ENCODE measurements at regions not wholly inside any gene's neighbourhood (a gene's known extent, or its start where the extent isn't known, plus 50 kb on each side); places are given as distances from the start of the nearest gene placed in this dataset.
"Not testable (repeated sequence)": the region's sequence is repeated elsewhere in the genome, so short reads cannot be mapped to it uniquely, and the experiment has no call there.

GRCh38 chr15:39025321-39025720 is 460.7 kb upstream of the RASGRP1 start:
- no peak for DNase-seq (ENCODE audit: low read depth in 2 of 2)

- DNase-seq (ENCODE audit: low read depth in 2 of 2): no peak
Measured at GRCh38 chr15:39025881-39026280, 461.3 kb upstream of the RASGRP1 start.

DNA sequence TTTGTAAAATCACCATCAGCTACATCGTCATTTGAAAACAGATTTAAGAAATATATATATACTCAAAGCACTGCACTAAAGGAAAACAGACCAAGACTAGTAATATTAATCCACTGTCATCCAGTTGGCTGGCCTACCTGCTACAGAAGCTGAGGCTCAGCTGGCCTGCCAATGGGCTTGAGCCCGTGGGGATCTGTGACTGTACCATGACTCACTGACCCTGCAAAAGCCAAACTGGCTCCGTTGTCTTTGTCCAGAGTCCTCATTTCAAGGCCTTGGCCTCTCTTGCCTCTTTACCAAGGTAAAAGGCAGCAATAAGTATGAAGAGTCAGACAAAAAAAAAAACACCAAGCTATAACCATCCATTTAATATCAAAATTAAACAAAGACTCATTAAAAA is 463.5 kb upstream of the RASGRP1 start:
- no peak for DNase-seq (ENCODE audit: low read depth in 2 of 2)

DNA sequence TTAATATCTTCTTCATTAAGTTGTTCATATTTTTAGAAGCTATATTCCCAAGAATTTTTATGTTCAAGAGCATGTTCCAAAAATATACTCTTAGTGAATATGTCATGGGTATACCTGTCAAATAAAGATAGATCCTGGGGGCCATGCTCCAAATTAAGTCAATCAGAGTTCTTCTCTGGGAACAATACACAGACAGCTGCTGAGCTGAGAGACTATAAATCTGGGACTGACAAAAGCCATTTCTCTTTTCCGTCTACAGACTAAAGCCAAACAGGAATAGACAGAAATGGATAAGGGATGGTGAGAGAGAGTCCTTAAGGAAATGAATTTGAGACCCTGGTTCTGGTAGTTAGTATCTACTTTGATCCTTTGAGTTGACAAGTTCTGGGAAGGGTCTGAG is 465.1 kb upstream of the RASGRP1 start:
- no peak for DNase-seq (ENCODE audit: low read depth in 2 of 2)

GRCh38 chr15:39030291-39031070 is 465.9 kb upstream of the RASGRP1 start:
- DNase-seq (ENCODE audit: low read depth in 2 of 2): no peak

- DNase-seq (ENCODE audit: low read depth in 2 of 2): no peak
Measured at GRCh38 chr15:39031596-39031995, 467.0 kb upstream of the RASGRP1 start.

DNA sequence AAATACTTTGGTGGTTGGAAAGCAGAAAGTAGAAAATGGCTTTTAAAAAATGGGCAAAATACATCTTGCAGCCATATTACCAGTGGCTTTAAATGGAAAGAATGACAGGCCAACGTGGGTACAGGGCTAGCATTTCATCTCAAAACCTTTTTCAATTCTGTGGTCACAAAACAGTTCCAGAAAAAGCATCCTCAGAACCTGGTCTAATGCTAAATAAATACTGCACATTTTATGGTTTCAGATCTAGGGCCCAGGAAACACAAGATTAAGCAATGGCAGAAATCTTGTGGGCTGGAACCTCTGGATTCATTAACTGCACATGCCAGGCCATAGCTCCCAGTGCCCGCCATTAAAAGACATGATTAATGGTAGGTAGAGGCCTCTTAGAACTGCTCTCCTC is 470.2 kb upstream of the RASGRP1 start:
- DNase-seq (ENCODE audit: low read depth in 2 of 2): no peak

DNA sequence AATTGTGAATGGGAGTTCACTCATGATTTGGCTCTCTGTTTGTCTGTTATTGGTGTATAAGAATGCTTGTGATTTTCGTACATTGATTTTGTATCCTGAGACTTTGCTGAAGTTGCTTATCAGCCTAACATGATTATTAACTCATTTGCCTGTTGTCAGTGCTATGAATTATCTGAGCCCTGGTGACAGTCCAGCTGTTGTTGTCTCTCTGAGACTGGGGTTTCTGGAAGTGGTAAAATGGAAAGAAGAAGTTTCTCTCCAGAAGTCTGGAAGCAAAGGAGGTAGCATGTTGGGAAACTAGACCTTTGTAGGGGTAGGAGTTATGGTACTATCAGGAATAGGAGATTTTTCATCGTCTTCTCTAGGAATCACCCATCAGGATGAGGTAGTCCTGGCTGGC is 473.0 kb upstream of the RASGRP1 start:
- DNase-seq (ENCODE audit: low read depth in 2 of 2): not testable (repeated sequence)

- no peak for DNase-seq (ENCODE audit: low read depth in 2 of 2)
Measured at GRCh38 chr15:39040861-39041260, 476.2 kb upstream of the RASGRP1 start.

GRCh38 chr15:39041979-39042495 is 477.4 kb upstream of the RASGRP1 start:
- DNase-seq (ENCODE audit: low read depth in 2 of 2): no peak

- no peak for DNase-seq (ENCODE audit: low read depth in 2 of 2)
Measured at GRCh38 chr15:39051626-39052322, 487.2 kb upstream of the RASGRP1 start.

GRCh38 chr15:39052323-39052705 is 487.7 kb upstream of the RASGRP1 start:
- DNase-seq (ENCODE audit: low read depth in 2 of 2): no peak

- DNase-seq (ENCODE audit: low read depth in 2 of 2): no peak
Measured at GRCh38 chr15:39053480-39053879, 488.9 kb upstream of the RASGRP1 start.

- DNase-seq (ENCODE audit: low read depth in 2 of 2): no peak
Measured at GRCh38 chr15:39054128-39054732, 489.6 kb upstream of the RASGRP1 start.

- DNase-seq (ENCODE audit: low read depth in 2 of 2): no peak
Measured at GRCh38 chr15:39056357-39056756, 491.7 kb upstream of the RASGRP1 start.

GRCh38 chr15:39058351-39059131 is 493.9 kb upstream of the RASGRP1 start:
- DNase-seq (ENCODE audit: low read depth in 2 of 2): no peak

- DNase-seq (ENCODE audit: low read depth in 2 of 2): no peak
Measured at GRCh38 chr15:39059917-39060316, 495.3 kb upstream of the RASGRP1 start.

DNA sequence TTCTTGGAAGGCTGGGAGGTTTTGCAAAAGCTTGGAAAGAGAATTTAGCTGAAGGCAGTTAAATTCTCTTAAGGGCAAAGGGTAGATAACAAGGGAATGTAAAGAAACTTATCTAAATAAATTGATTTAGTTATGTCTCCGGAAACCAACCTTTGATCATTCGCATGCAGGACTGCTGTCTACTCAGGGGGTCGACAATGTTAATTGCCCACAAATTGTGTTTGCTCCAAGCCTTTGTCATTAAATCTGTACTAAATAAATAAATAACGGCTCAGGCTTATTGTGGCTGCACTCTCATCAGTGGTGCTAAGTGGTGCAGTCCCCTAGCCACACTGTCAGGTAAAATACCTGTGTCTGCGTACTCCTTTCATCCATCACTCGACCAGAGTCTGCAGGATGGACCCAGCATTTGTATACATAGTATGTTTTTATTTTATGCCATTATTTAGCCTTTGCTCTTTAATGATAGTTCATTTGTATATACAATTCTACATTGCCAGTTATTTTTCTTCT is 497.4 kb upstream of the RASGRP1 start:
- DNase-seq (ENCODE audit: low read depth in 2 of 2): no peak

DNA sequence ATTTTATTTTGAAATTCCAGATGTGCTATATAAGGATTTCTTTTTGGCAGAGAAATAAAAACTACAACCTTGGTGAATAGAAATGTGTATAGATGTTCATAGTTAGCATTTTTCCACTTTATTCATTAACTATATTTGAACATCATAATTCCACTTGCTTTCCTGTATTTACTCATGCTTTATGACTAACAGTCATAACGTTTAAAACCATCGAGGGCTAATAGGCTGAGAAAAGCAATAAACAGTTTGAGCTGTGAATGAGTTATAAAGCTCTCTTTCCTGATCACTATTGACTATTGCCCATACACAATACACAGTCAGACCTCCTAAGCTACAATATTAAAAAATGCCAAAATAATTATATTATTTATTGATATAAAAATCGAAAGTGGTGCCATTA is 502.1 kb upstream of the RASGRP1 start:
- no peak for DNase-seq (ENCODE audit: low read depth in 2 of 2)

DNA sequence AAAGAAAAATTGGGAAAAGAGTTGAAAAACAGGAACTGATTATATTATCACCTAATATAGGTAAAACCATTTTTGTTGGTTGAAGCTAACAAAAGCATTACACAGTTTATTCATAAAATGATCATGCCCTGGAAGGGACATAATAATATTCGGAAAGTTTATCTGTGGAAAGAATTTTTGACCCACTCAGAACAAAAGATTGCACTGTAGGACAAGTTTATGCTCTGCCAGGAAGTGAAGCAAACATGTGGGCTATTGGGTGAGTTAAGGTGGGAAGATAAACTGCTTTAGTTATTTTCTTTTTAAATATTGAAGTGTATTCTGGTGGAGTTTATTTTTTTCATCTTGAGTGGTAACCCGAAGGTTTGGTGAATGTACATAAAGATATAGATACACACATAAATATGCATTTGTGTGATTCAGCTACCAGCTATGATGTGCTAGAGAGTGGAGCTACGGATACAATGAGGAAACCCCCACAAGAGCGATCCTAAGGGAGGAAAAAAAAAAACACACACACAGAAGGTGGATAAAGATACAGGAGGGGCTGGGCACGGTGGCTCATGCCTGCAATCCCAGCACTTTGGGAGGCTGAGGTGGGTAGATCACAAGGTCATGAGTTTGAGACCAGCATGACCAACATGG is 506.4 kb upstream of the THBS1 start:
- DNase-seq (ENCODE audit: low read depth in 2 of 2): no peak

- no peak for DNase-seq (ENCODE audit: low read depth in 2 of 2)
Measured at GRCh38 chr15:39075311-39075710, 505.6 kb upstream of the THBS1 start.

Measured in stimulated activated CD8-positive, alpha-beta memory T cell treated with anti-CD3 and anti-CD28 coated beads, Interleukin-15, amount 100 ng/mL, for 4 hours (primary cell).